ENCODE measurements at regions not wholly inside any gene's neighbourhood (a gene's known extent, or its start where the extent isn't known, plus 50 kb on each side); places are given as distances from the start of the nearest gene placed in this dataset.
"Not testable (repeated sequence)": the region's sequence is repeated elsewhere in the genome, so short reads cannot be mapped to it uniquely, and the experiment has no call there.

DNA sequence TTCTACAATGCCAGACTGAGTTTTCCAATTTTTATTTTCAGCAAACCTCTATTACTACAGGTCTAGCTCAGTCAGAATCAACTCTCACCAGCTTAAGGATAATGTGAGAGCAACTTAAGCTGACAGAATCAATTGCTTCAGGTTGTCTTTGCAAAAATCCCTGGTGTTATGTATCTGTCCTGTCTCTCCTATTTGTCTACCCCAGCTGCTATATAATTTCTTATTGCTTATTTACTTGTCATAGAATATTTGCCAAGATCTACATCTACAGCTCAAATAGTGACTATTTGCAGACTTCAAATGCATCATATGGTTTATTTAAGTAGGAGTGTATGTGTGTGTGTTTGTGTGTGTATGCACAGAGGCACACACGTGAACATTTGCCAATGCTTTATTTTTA is 54.1 kb downstream of the FOXG1 start:
- H3K4me3 ChIP-seq (ENCODE audit: insufficient read depth, low read depth, low read length), result no peak overlapping the region
- WGBS, 2 experiments, result 100% methylated on average over 1 of the region's 1 CpG; no CpG with 5 or more reads in 1 of the 2 experiments
- H3K27me3 ChIP-seq (ENCODE audit: control insufficient read depth, insufficient read depth, low read length, poor library complexity, severe bottlenecking), result no peaks in the 10 kb centered on the region
- no peaks in the 10 kb centered on the region for H3K4me1 ChIP-seq (ENCODE audit: control insufficient read depth, insufficient read depth, low read length)
- no peak overlapping the region for H3K27ac ChIP-seq (ENCODE audit: insufficient read depth, low read depth, low read length, poor library complexity, severe bottlenecking)
- H3K9me3 ChIP-seq (ENCODE audit: control insufficient read depth, low read length), result no peaks in the 10 kb centered on the region
- no peaks in the 10 kb centered on the region for H3K36me3 ChIP-seq (ENCODE audit: control insufficient read depth, insufficient read depth, low read length)

DNA sequence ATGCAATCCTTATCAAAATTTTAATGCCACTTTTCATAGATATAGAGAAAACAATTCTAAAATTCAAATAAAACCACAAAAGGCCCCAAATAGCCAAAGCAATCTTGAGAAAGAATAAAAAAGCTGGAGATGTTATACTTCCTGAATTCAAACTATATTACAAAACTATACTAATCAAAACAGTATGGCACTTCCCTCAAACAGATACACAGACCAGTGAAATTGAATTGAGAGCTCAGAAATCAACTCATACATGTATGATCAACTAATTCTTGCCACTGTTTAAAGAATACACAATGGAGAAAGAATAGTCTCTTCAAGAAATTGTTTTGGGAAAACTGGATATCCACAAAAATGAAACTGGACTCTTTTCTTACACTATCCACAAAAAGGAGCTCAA is 55.4 kb downstream of the FOXG1 start:
- no peak overlapping the region for H3K4me3 ChIP-seq (ENCODE audit: insufficient read depth, low read depth, low read length)
- H3K9me3 ChIP-seq (ENCODE audit: control insufficient read depth, low read length), result no peaks in the 10 kb centered on the region
- H3K27me3 ChIP-seq (ENCODE audit: control insufficient read depth, insufficient read depth, low read length, poor library complexity, severe bottlenecking), result no peaks in the 10 kb centered on the region
- H3K4me1 ChIP-seq (ENCODE audit: control insufficient read depth, insufficient read depth, low read length), result no peaks in the 10 kb centered on the region
- no peaks in the 10 kb centered on the region for H3K36me3 ChIP-seq (ENCODE audit: control insufficient read depth, insufficient read depth, low read length)
- H3K27ac ChIP-seq (ENCODE audit: insufficient read depth, low read depth, low read length, poor library complexity, severe bottlenecking), result no peak overlapping the region

DNA sequence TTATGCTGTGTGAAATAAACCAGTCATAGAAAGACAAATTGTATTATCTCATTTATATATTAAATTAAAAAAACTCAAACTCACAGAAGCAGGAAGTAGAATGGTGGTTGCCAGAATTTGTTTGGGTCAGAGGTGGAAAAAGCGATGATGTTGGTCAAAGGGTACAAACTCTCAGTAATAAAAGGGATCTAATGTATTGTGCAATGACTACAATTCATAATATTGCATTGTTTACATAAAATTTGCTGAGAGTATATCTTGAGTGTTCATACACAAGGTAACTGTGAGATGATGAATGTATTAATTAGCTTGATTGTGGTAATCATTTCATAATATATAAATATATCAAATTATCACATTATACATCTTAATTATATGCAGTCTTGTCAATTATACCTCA is 56.7 kb downstream of the FOXG1 start:
- Histone ChIP-seq H3K27me3 (ENCODE audit: control insufficient read depth, insufficient read depth, low read length, poor library complexity, severe bottlenecking) (no peaks in the 10 kb centered on the region), H3K4me1 (ENCODE audit: control insufficient read depth, insufficient read depth, low read length) (no peaks in the 10 kb centered on the region), H3K36me3 (ENCODE audit: control insufficient read depth, insufficient read depth, low read length) (no peaks in the 10 kb centered on the region), H3K4me3 (ENCODE audit: insufficient read depth, low read depth, low read length) (no peak overlapping the region), H3K9me3 (ENCODE audit: control insufficient read depth, low read length) (no peaks in the 10 kb centered on the region), H3K27ac (ENCODE audit: insufficient read depth, low read depth, low read length, poor library complexity, severe bottlenecking) (no peak overlapping the region)
- WGBS, 2 experiments, result 100% methylated on average over 1 of the region's 1 CpG

DNA sequence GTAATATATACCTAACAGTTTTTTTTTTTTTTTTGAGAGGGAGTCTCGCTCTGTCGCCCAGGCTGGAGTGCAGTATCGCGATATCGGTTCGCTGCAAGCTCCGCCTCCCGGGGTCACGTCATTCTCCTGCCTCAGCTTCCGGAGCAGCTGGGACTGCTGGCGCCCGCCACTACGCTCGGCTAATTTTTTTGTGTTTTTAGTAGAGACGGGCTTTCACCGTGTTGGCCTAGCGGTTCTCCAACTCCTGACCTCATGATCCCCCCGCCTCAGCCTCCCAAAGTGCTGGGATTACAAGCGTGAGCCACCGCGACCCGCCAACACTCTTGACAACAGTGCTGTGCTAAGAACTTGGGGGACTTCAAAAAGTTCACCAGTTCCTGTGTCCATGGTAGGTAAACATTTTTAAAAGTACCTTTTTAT is 63.5 kb downstream of the FOXG1 start:
- WGBS, 2 experiments, result 93 to 95% methylated on average over 22 of the region's 22 CpGs
- Histone ChIP-seq H3K4me3 (ENCODE audit: insufficient read depth, low read depth, low read length) (no peak overlapping the region), H3K36me3 (ENCODE audit: control insufficient read depth, insufficient read depth, low read length) (no peaks in the 10 kb centered on the region), H3K9me3 (ENCODE audit: control insufficient read depth, low read length) (no peaks in the 10 kb centered on the region), H3K27ac (ENCODE audit: insufficient read depth, low read depth, low read length, poor library complexity, severe bottlenecking) (no peak overlapping the region), H3K4me1 (ENCODE audit: control insufficient read depth, insufficient read depth, low read length) (no peaks in the 10 kb centered on the region), H3K27me3 (ENCODE audit: control insufficient read depth, insufficient read depth, low read length, poor library complexity, severe bottlenecking) (no peaks in the 10 kb centered on the region)

DNA sequence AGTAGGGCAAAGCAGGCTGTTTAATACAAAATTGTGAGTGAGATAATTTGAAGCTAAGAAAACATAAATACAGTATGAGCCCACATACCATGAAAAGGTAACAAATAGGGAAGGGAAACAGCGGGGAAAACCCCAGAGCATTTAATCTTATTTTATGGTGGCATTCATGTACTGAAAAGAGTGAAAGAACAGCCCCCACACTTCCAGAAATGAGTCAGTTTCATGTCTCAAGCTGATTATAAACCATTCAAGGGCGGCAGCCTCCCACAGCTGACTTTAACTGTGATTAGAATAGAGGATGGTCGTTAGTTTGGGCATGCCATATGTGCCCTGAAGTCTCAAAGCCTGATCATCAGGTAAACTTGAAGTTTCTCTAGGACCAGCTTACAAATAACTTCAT is 64.5 kb downstream of the FOXG1 start:
- H3K4me1 ChIP-seq (ENCODE audit: control insufficient read depth, insufficient read depth, low read length), result no peaks in the 10 kb centered on the region
- 83% methylated on average over 3 of the region's 3 CpGs for WGBS, 2 experiments
- no peaks in the 10 kb centered on the region for H3K9me3 ChIP-seq (ENCODE audit: control insufficient read depth, low read length)
- no peaks in the 10 kb centered on the region for H3K27me3 ChIP-seq (ENCODE audit: control insufficient read depth, insufficient read depth, low read length, poor library complexity, severe bottlenecking)
- H3K4me3 ChIP-seq (ENCODE audit: insufficient read depth, low read depth, low read length), result no peak overlapping the region
- no peak overlapping the region for H3K27ac ChIP-seq (ENCODE audit: insufficient read depth, low read depth, low read length, poor library complexity, severe bottlenecking)
- no peaks in the 10 kb centered on the region for H3K36me3 ChIP-seq (ENCODE audit: control insufficient read depth, insufficient read depth, low read length)

DNA sequence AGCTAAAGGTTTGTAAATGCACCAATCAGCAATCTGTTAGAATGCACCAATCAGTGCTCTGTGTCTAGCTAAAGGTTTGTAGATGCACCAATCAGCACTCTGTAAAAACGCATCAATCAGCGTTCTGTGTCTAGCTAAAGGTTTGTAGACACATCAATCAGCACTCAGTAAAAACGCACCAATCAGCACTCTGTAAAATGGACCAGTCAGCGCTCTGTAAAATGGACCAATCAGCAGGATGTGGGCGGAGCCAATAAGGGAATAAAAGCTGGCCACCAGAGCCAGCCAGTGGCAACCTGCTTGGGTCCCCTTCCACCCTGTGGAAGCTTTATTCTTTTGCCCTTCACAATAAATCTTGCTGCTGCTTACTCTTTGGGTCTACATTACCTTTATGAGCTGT is 76.0 kb downstream of the FOXG1 start:
- H3K27me3 ChIP-seq (ENCODE audit: control insufficient read depth, insufficient read depth, low read length, poor library complexity, severe bottlenecking); H3K4me3 ChIP-seq (ENCODE audit: insufficient read depth, low read depth, low read length); H3K4me1 ChIP-seq (ENCODE audit: control insufficient read depth, insufficient read depth, low read length); H3K36me3 ChIP-seq (ENCODE audit: control insufficient read depth, insufficient read depth, low read length); H3K9me3 ChIP-seq (ENCODE audit: control insufficient read depth, low read length); H3K27ac ChIP-seq (ENCODE audit: insufficient read depth, low read depth, low read length, poor library complexity, severe bottlenecking): not testable (repeated sequence)
- WGBS, 2 experiments, result 92 to 93% methylated on average over 5 of the region's 5 CpGs

DNA sequence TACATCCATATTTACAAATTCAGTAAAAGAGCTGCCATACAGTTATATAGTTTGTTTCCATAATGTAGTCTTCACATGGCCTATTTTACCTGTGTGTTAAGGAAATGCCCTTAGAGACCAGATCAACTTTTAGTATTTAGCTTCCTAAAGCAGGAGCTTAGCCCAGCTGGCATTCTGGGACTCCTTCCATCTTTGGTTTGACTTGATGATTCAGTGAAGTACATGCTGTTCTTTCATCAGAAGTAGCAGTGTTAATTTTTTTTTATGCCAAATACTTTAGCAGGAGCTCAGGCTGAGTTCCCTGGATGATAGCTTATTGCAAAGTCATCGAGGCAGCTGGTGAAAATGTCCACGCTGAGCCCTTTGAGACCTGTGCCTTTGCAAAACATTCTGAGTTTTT is 101.0 kb downstream of the FOXG1 start:
- H3K36me3 ChIP-seq (ENCODE audit: control insufficient read depth, insufficient read depth, low read length), result no peaks in the 10 kb centered on the region
- no peak overlapping the region for H3K27ac ChIP-seq (ENCODE audit: insufficient read depth, low read depth, low read length, poor library complexity, severe bottlenecking)
- H3K27me3 ChIP-seq (ENCODE audit: control insufficient read depth, insufficient read depth, low read length, poor library complexity, severe bottlenecking), result no peaks in the 10 kb centered on the region
- WGBS, 2 experiments, result 95 to 97% methylated on average over 2 of the region's 2 CpGs
- H3K4me1 ChIP-seq (ENCODE audit: control insufficient read depth, insufficient read depth, low read length), result no peaks in the 10 kb centered on the region
- no peaks in the 10 kb centered on the region for H3K9me3 ChIP-seq (ENCODE audit: control insufficient read depth, low read length)
- no peak overlapping the region for H3K4me3 ChIP-seq (ENCODE audit: insufficient read depth, low read depth, low read length)

DNA sequence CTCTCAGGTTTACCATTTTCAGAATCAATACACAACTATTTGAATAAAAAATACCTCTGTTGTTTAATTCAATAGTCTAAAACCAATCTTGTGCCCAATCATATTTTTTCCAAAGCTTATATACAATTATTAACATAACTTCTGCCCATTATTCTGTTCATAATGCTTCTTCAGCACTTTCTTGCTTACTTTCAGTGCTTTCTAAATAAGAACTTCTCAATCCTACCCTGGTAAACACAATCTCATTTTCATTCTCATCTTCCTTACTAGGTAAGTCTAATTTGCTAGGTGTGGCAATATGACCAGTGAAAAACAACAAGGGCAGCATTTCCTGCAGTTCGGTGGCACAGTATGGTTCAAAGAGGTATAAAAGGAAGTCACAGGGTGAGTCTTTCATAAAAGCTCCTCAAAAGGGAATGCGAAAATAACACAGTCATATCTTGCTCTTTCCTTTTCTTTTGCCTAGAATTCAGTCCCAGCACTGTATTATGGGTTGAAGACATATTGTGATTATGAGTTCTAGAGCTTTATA is 103.5 kb downstream of the FOXG1 start:
- WGBS, 2 experiments, result 96 to 98% methylated on average over 2 of the region's 2 CpGs
- no peaks in the 10 kb centered on the region for H3K27me3 ChIP-seq (ENCODE audit: control insufficient read depth, insufficient read depth, low read length, poor library complexity, severe bottlenecking)
- H3K27ac ChIP-seq (ENCODE audit: insufficient read depth, low read depth, low read length, poor library complexity, severe bottlenecking), result no peak overlapping the region
- no peaks in the 10 kb centered on the region for H3K9me3 ChIP-seq (ENCODE audit: control insufficient read depth, low read length)
- H3K4me3 ChIP-seq (ENCODE audit: insufficient read depth, low read depth, low read length), result no peak overlapping the region
- H3K4me1 ChIP-seq (ENCODE audit: control insufficient read depth, insufficient read depth, low read length), result no peaks in the 10 kb centered on the region
- no peaks in the 10 kb centered on the region for H3K36me3 ChIP-seq (ENCODE audit: control insufficient read depth, insufficient read depth, low read length)

DNA sequence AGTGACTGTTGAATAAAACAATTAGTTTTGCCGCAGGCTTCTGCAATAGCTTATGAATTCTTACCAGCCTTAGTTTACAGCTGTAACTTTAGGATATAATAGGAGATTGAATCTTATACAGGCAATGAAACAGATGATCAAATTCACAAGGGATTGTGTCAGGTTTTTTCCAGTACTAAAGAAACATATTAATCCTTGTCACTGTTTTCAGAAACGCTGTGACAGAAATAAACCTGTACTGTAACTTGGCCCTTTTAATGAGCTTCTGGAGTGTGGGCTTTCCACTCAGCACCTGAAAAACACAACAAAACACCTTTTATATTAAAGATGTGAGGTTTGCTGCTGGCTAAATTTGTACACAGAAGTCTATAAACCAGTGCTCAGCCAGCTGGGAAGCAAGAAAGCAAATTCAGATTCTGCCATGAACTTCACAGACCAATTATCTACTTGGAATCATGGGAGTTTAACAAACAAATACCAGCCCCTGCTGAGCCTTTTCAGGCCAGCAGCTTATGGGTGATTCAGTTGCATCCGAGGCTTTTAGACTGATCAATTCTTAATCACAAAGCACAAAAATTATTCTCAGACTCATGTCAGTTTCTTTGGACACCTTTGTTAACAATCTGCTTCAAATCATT is 109.5 kb downstream of the FOXG1 start:
- Histone ChIP-seq H3K27me3 (ENCODE audit: control insufficient read depth, insufficient read depth, low read length, poor library complexity, severe bottlenecking) (no peaks in the 10 kb centered on the region), H3K36me3 (ENCODE audit: control insufficient read depth, insufficient read depth, low read length) (no peaks in the 10 kb centered on the region), H3K4me3 (ENCODE audit: insufficient read depth, low read depth, low read length) (no peak overlapping the region), H3K9me3 (ENCODE audit: control insufficient read depth, low read length) (no peaks in the 10 kb centered on the region), H3K27ac (ENCODE audit: insufficient read depth, low read depth, low read length, poor library complexity, severe bottlenecking) (no peak overlapping the region), H3K4me1 (ENCODE audit: control insufficient read depth, insufficient read depth, low read length) (peaks cover 7% of the 10 kb centered on the region)
- WGBS, 2 experiments, result 64 to 67% methylated on average over 2 to 3 of the region's 3 CpGs

DNA sequence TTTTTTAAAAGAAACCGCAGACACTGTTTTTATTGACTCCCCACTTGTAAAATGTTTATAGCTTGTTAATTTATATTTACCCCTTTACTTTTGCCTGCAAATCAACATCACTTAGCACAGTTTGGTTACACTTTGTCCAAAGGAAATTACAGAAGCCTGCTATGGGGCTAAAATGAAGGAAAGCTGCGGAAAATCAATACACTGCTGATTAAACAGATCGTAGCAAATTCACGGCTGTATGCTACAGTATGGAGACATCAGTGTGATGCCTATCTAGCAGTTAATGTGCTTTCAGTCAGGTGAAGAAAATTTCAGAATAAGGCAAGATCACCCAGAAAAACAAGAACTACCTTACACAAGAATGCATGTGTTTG is 110.0 kb downstream of the FOXG1 start:
- Histone ChIP-seq H3K9me3 (ENCODE audit: control insufficient read depth, low read length) (no peaks in the 10 kb centered on the region), H3K27ac (ENCODE audit: insufficient read depth, low read depth, low read length, poor library complexity, severe bottlenecking) (no peak overlapping the region), H3K4me1 (ENCODE audit: control insufficient read depth, insufficient read depth, low read length) (peaks cover 7% of the 10 kb centered on the region), H3K27me3 (ENCODE audit: control insufficient read depth, insufficient read depth, low read length, poor library complexity, severe bottlenecking) (no peaks in the 10 kb centered on the region), H3K4me3 (ENCODE audit: insufficient read depth, low read depth, low read length) (no peak overlapping the region), H3K36me3 (ENCODE audit: control insufficient read depth, insufficient read depth, low read length) (no peaks in the 10 kb centered on the region)
- WGBS, 2 experiments, result 93 to 94% methylated on average over 3 of the region's 4 CpGs

DNA sequence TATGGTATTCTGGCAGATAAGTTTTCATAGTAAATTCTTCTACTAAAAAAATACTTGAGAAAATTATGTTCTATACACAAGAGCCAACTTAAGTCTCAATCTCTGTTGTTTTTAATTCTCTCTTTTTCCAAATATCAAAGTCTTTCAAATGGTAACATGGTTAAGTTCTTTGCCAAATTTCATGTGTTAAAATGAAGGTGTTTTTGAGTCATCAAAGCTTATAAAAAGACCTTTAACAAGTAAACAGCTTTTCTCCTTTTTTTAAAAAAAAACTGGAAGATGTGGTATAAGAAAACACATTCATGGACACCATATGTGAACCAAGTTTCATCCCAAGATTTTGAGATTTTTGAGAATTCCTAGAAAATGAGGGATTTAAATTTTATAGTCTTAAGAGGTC is 111.3 kb downstream of the FOXG1 start:
- Histone ChIP-seq H3K4me1 (ENCODE audit: control insufficient read depth, insufficient read depth, low read length) (peaks cover 7% of the 10 kb centered on the region), H3K36me3 (ENCODE audit: control insufficient read depth, insufficient read depth, low read length) (no peaks in the 10 kb centered on the region), H3K9me3 (ENCODE audit: control insufficient read depth, low read length) (no peaks in the 10 kb centered on the region), H3K27ac (ENCODE audit: insufficient read depth, low read depth, low read length, poor library complexity, severe bottlenecking) (no peak overlapping the region), H3K27me3 (ENCODE audit: control insufficient read depth, insufficient read depth, low read length, poor library complexity, severe bottlenecking) (no peaks in the 10 kb centered on the region), H3K4me3 (ENCODE audit: insufficient read depth, low read depth, low read length) (no peak overlapping the region)

Data from ectodermal cell (in vitro differentiated cells).